Urinary bladder (tissue), 3 donors: ENCODE measurements at regions not wholly inside any gene's neighbourhood (a gene's known extent, or its start where the extent isn't known, plus 50 kb on each side); places are given as distances from the start of the nearest gene placed in this dataset.
"Not testable (repeated sequence)": the region's sequence is repeated elsewhere in the genome, so short reads cannot be mapped to it uniquely, and the experiment has no call there.

Experiments used
- DNase-seq: peaks from one replicate; pipeline ENCODE4 v3.0.0-alpha.2; 2015; ENCODE audit errors: extremely low spot score
- H3K27ac ChIP-seq: one replicate; pipeline ENCODE4 v1.5.1; 2013; ENCODE audit warnings: low read depth, mild to moderate bottlenecking, moderate library complexity
- H3K36me3 ChIP-seq: one replicate; pipeline ENCODE4 v1.6.1; 2013; ENCODE audit warnings: mild to moderate bottlenecking, moderate library complexity; ENCODE audit not compliant: insufficient read depth
- H3K4me1 ChIP-seq: one replicate; pipeline ENCODE4 v1.6.1; 2013; ENCODE audit warnings: mild to moderate bottlenecking, moderate library complexity; ENCODE audit not compliant: insufficient read depth
- H3K4me3 ChIP-seq: one replicate; pipeline ENCODE4 v1.5.1; 2013; ENCODE audit warnings: low read depth, low read length
- WGBS: extraction: QIAGEN DNeasy Blood & Tissue Kit; methylation state at CpG from one replicate; pipeline ENCODE4 v1.1.7; 2013; 5-methylcytosine and 5-hydroxymethylcytosine counted together
- donor health status: healthy with polysubstance abuse.
- donor health status: healthy.

GRCh38 chr4:131296192-131296591, 1852.9 kb upstream of the PCDH10 start:
- Histone ChIP-seq H3K4me1 (no peaks in the 10 kb centered on the region), H3K27ac (no peak overlapping the region), H3K36me3 (no peaks in the 10 kb centered on the region), H3K4me3 (no peak overlapping the region)
- WGBS, result 76% methylated on average over 1 of the region's 1 CpG
- DNase-seq, result no peak

GRCh38 chr4:131302108-131302507, 1847.0 kb upstream of the PCDH10 start:
- DNase-seq, result no peak
- 84% methylated on average over 4 of the region's 4 CpGs for WGBS
- H3K36me3 ChIP-seq, result no peaks in the 10 kb centered on the region
- no peak overlapping the region for H3K27ac ChIP-seq
- no peaks in the 10 kb centered on the region for H3K4me1 ChIP-seq
- H3K4me3 ChIP-seq, result no peak overlapping the region

GRCh38 chr4:131304686-131305085, 1844.4 kb upstream of the PCDH10 start:
- no peak for DNase-seq
- Histone ChIP-seq H3K4me3 (no peak overlapping the region), H3K4me1 (no peaks in the 10 kb centered on the region), H3K36me3 (no peaks in the 10 kb centered on the region), H3K27ac (no peak overlapping the region)
- WGBS, result 89% methylated on average over 2 of the region's 2 CpGs

GRCh38 chr4:131309628-131310027, 1839.5 kb upstream of the PCDH10 start:
- H3K36me3 ChIP-seq, result no peaks in the 10 kb centered on the region
- no peaks in the 10 kb centered on the region for H3K4me1 ChIP-seq
- WGBS, result 91% methylated on average over 1 of the region's 1 CpG
- DNase-seq, result no peak
- H3K4me3 ChIP-seq, result no peak overlapping the region
- H3K27ac ChIP-seq, result no peak overlapping the region

- H3K27ac ChIP-seq, result no peak overlapping the region
- 75% methylated on average over 3 of the region's 3 CpGs for WGBS
- H3K4me3 ChIP-seq, result no peak overlapping the region
- DNase-seq, result no peak
- H3K4me1 ChIP-seq, result no peaks in the 10 kb centered on the region
- no peaks in the 10 kb centered on the region for H3K36me3 ChIP-seq
Observed at GRCh38 chr4:131316086-131316485, 1833.0 kb upstream of the PCDH10 start.

GRCh38 chr4:131337936-131338335, 1811.2 kb upstream of the PCDH10 start:
- Histone ChIP-seq H3K36me3 (no peaks in the 10 kb centered on the region), H3K27ac (no peak overlapping the region), H3K4me1 (no peaks in the 10 kb centered on the region), H3K4me3 (no peak overlapping the region)
- WGBS, result 31% methylated on average over 2 of the region's 2 CpGs
- no peak for DNase-seq

GRCh38 chr4:131339137-131339536, 1810.0 kb upstream of the PCDH10 start:
- 75% methylated on average over 2 of the region's 2 CpGs for WGBS

GRCh38 chr4:131344761-131345160, 1804.3 kb upstream of the PCDH10 start:
- no peak overlapping the region for H3K4me3 ChIP-seq
- 79% methylated on average over 2 of the region's 2 CpGs for WGBS
- H3K4me1 ChIP-seq, result no peaks in the 10 kb centered on the region
- DNase-seq, result no peak
- H3K27ac ChIP-seq, result no peak overlapping the region
- no peaks in the 10 kb centered on the region for H3K36me3 ChIP-seq

More at GRCh38 chr4:131339137-131339536, 1810.0 kb upstream of the PCDH10 start:
- Histone ChIP-seq H3K4me1 (no peaks in the 10 kb centered on the region), H3K27ac (no peak overlapping the region), H3K4me3 (no peak overlapping the region), H3K36me3 (no peaks in the 10 kb centered on the region)
- DNase-seq, result no peak

- Histone ChIP-seq H3K4me3 (no peak overlapping the region), H3K36me3 (no peaks in the 10 kb centered on the region), H3K27ac (no peak overlapping the region), H3K4me1 (no peaks in the 10 kb centered on the region)
- DNase-seq, result no peak
- WGBS, result 37% methylated on average over 2 of the region's 2 CpGs
Observed at GRCh38 chr4:131347816-131348215, 1801.3 kb upstream of the PCDH10 start.

GRCh38 chr4:131348263-131348662, 1800.8 kb upstream of the PCDH10 start:
- H3K4me3 ChIP-seq, result no peak overlapping the region
- no peak for DNase-seq
- H3K4me1 ChIP-seq, result no peaks in the 10 kb centered on the region
- 57% methylated on average over 2 of the region's 2 CpGs for WGBS
- H3K36me3 ChIP-seq, result no peaks in the 10 kb centered on the region
- no peak overlapping the region for H3K27ac ChIP-seq

- not testable (repeated sequence) for DNase-seq, H3K4me1 ChIP-seq, H3K4me3 ChIP-seq, H3K27ac ChIP-seq, H3K36me3 ChIP-seq
- WGBS, result 97% methylated on average over 19 of the region's 19 CpGs
Observed at GRCh38 chr4:131352371-131352770, 1796.7 kb upstream of the PCDH10 start.

GRCh38 chr4:131366714-131367113, 1782.4 kb upstream of the PCDH10 start:
- WGBS, result 60% methylated on average over 3 of the region's 3 CpGs
- no peaks in the 10 kb centered on the region for H3K36me3 ChIP-seq

GRCh38 chr4:131367441-131367840, 1781.7 kb upstream of the PCDH10 start:
- Histone ChIP-seq H3K27ac (no peak overlapping the region), H3K4me1 (no peaks in the 10 kb centered on the region), H3K36me3 (no peaks in the 10 kb centered on the region), H3K4me3 (no peak overlapping the region)
- DNase-seq, result no peak
- WGBS, result 89% methylated on average over 2 of the region's 2 CpGs

More at GRCh38 chr4:131366714-131367113, 1782.4 kb upstream of the PCDH10 start:
- Histone ChIP-seq H3K27ac (no peak overlapping the region), H3K4me3 (no peak overlapping the region), H3K4me1 (no peaks in the 10 kb centered on the region)
- DNase-seq, result no peak

- DNase-seq, result no peak
- Histone ChIP-seq H3K36me3 (no peaks in the 10 kb centered on the region), H3K4me3 (no peak overlapping the region), H3K4me1 (no peaks in the 10 kb centered on the region), H3K27ac (no peak overlapping the region)
Observed at GRCh38 chr4:131370846-131371245, 1778.2 kb upstream of the PCDH10 start.

- H3K27ac ChIP-seq, result no peak overlapping the region
- no peaks in the 10 kb centered on the region for H3K36me3 ChIP-seq
- 80% methylated on average over 2 of the region's 2 CpGs for WGBS
- no peak for DNase-seq
- H3K4me1 ChIP-seq, result no peaks in the 10 kb centered on the region
- no peak overlapping the region for H3K4me3 ChIP-seq
Observed at GRCh38 chr4:131381055-131381454, 1768.0 kb upstream of the PCDH10 start.
